ENCODE measurements at regions not wholly inside any gene's neighbourhood (a gene's known extent, or its start where the extent isn't known, plus 50 kb on each side); places are given as distances from the start of the nearest gene placed in this dataset.

DNA sequence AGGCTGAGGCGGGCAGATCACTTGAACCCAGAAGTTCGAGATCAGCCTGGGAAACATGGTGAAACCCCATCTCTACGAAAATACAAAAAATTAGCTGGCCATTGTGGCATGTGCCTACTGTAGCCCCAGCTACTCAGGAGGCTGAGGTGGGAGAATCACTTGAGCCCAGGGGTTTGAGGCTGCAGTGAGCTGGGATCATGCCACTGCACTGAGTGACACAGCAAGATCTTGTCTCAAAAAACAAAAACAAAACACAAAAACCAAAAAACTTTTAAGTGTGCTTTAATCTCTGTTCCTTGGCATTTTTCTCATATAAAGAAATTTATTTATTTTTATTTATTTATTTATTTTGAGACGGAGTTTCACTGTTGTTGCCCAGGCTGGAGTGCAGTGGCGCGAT lies 208.2 kb downstream of the URB2 start:
- Mint-ChIP-seq H3K4me1 (ENCODE audit: low read depth, unreplicated experiment) (peaks cover 8% of the 10 kb centered on the region), H3K27ac (ENCODE audit: unreplicated experiment) (no peak overlapping the region), H3K36me3 (ENCODE audit: insufficient read depth, unreplicated experiment) (no peaks in the 10 kb centered on the region), H3K4me3 (ENCODE audit: unreplicated experiment) (no peak overlapping the region), H3K27me3 (ENCODE audit: insufficient read depth, unreplicated experiment) (no peaks in the 10 kb centered on the region), H3K9me3 (ENCODE audit: unreplicated experiment) (peaks cover 7% of the 10 kb centered on the region)
- no peak for DNase-seq
- H3K4me3 ChIP-seq (ENCODE audit: low read depth, low read length), result no peak overlapping the region
- no peaks in the 10 kb centered on the region for H3K27me3 ChIP-seq (replicated peaks; ENCODE audit: control insufficient read depth, insufficient read depth, low read length)
- ChIA-PET POLR2A (no interaction called here), CTCF (no interaction called here)
- TF ChIP-seq, protein P1, sequence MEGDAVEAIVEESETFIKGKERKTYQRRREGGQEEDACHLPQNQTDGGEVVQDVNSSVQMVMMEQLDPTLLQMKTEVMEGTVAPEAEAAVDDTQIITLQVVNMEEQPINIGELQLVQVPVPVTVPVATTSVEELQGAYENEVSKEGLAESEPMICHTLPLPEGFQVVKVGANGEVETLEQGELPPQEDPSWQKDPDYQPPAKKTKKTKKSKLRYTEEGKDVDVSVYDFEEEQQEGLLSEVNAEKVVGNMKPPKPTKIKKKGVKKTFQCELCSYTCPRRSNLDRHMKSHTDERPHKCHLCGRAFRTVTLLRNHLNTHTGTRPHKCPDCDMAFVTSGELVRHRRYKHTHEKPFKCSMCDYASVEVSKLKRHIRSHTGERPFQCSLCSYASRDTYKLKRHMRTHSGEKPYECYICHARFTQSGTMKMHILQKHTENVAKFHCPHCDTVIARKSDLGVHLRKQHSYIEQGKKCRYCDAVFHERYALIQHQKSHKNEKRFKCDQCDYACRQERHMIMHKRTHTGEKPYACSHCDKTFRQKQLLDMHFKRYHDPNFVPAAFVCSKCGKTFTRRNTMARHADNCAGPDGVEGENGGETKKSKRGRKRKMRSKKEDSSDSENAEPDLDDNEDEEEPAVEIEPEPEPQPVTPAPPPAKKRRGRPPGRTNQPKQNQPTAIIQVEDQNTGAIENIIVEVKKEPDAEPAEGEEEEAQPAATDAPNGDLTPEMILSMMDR (IDR thresholded peaks at IDR 0.05; ENCODE audit: insufficient read depth in 1 of 2, low read depth in 1 of 2, low read length in 1 of 2, severe bottlenecking in 1 of 2, unreplicated experiment in 1 of 2), result no peak
- no peaks in the 10 kb centered on the region; the same call in 1 of the 2 replicates for H3K36me3 ChIP-seq (ENCODE audit: control insufficient read depth, insufficient read depth, low read length)
- peaks cover 7% of the 10 kb centered on the region; the same call in 1 of the 2 replicates for H3K9me3 ChIP-seq
- no TSS peak for BruUV-seq (replicated peaks)
- intact Hi-C loops (cut with micrococcal nuclease; ENCODE audit: unreplicated experiment), result no loop called here
- H3K4me1 ChIP-seq, result peaks cover 13% of the 10 kb centered on the region

DNA sequence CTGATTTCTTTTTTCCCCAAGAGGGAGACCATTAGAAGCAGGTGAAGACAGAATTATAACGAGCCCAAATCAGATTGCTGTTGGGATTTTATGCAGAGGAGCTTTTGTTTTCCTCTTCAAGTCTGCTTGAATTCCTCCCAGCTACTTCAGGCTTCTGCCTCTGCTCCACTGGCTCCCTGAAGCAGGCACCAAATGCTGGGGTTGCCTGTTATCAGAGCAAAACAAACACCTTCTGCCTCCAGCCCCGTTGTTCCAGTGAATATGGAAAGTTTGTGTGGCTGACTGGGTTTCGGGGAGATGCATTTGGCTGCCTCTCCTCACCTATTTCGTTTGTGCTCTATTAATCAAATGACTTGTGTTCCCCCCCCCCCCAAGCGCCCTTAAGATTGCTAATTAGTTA lies 209.2 kb downstream of the URB2 start:
- ChIA-PET CTCF (no interaction called here), POLR2A (no interaction called here)
- Histone ChIP-seq H3K27me3 (replicated peaks; ENCODE audit: control insufficient read depth, insufficient read depth, low read length) (no peaks in the 10 kb centered on the region), H3K4me1 (peaks cover 13% of the 10 kb centered on the region), H3K9me3 (peaks cover 7% of the 10 kb centered on the region; the same call in 1 of the 2 replicates), H3K4me3 (ENCODE audit: low read depth, low read length) (no peak overlapping the region), H3K36me3 (ENCODE audit: control insufficient read depth, insufficient read depth, low read length) (no peaks in the 10 kb centered on the region; the same call in 1 of the 2 replicates)
- peaks cover 7% of the 10 kb centered on the region for H3K27me3 Mint-ChIP-seq (ENCODE audit: insufficient read depth, unreplicated experiment)
- DNase-seq, result no peak
- no peaks in the 10 kb centered on the region for H3K36me3 Mint-ChIP-seq (ENCODE audit: insufficient read depth, unreplicated experiment)
- intact Hi-C loops (cut with micrococcal nuclease; ENCODE audit: unreplicated experiment), result no loop called here
- H3K9me3 Mint-ChIP-seq (ENCODE audit: unreplicated experiment), result peaks cover 7% of the 10 kb centered on the region
- TF ChIP-seq, protein P1 (IDR thresholded peaks at IDR 0.05; ENCODE audit: insufficient read depth in 1 of 2, low read depth in 1 of 2, low read length in 1 of 2, severe bottlenecking in 1 of 2, unreplicated experiment in 1 of 2), result no peak
- BruUV-seq (replicated peaks), result no TSS peak
- no peak overlapping the region for H3K27ac Mint-ChIP-seq (ENCODE audit: unreplicated experiment)
- no peak overlapping the region for H3K4me3 Mint-ChIP-seq (ENCODE audit: unreplicated experiment)
- H3K4me1 Mint-ChIP-seq (ENCODE audit: low read depth, unreplicated experiment), result peaks cover 8% of the 10 kb centered on the region

DNA sequence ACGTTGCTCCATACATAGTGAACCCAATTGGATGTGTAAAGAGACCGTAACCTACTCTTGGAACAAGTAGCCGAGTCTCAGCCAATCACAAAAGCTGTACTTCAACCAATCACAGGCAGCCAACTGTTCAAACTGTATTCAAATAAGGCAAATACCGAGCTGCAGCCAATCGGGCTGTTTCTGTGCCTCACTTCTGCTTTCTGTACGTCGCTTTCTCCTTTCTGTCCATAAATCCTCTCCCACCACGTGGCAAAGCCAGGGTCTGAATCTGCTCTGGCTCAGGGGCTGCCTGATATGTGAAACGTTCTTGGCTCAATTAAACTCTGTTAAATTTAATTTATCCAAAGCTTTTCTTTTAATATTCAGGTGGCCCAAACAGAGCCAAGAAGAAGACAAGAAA lies 210.3 kb downstream of the URB2 start:
- no TSS peak for BruUV-seq (replicated peaks)
- ChIA-PET CTCF (no interaction called here), POLR2A (no interaction called here)
- H3K36me3 Mint-ChIP-seq (ENCODE audit: insufficient read depth, unreplicated experiment), result no peaks in the 10 kb centered on the region
- TF ChIP-seq, protein P1 (IDR thresholded peaks at IDR 0.05; ENCODE audit: insufficient read depth in 1 of 2, low read depth in 1 of 2, low read length in 1 of 2, severe bottlenecking in 1 of 2, unreplicated experiment in 1 of 2), result no peak
- H3K9me3 Mint-ChIP-seq (ENCODE audit: unreplicated experiment), result peaks cover 7% of the 10 kb centered on the region
- Histone ChIP-seq H3K4me3 (ENCODE audit: low read depth, low read length) (no peak overlapping the region), H3K4me1 (peaks cover 13% of the 10 kb centered on the region), H3K36me3 (ENCODE audit: control insufficient read depth, insufficient read depth, low read length) (no peaks in the 10 kb centered on the region; the same call in 1 of the 2 replicates), H3K9me3 (peaks cover 7% of the 10 kb centered on the region; the same call in 1 of the 2 replicates), H3K27me3 (replicated peaks; ENCODE audit: control insufficient read depth, insufficient read depth, low read length) (no peaks in the 10 kb centered on the region)
- H3K4me3 Mint-ChIP-seq (ENCODE audit: unreplicated experiment), result no peak overlapping the region
- intact Hi-C loops (cut with micrococcal nuclease; ENCODE audit: unreplicated experiment), result no loop called here
- DNase-seq, result no peak
- peaks cover 8% of the 10 kb centered on the region for H3K4me1 Mint-ChIP-seq (ENCODE audit: low read depth, unreplicated experiment)
- no peak overlapping the region for H3K27ac Mint-ChIP-seq (ENCODE audit: unreplicated experiment)
- peaks cover 9% of the 10 kb centered on the region for H3K27me3 Mint-ChIP-seq (ENCODE audit: insufficient read depth, unreplicated experiment)

Measured in Caco-2 (cell line).